GM12878 (cell line): ENCODE measurements at regions not wholly inside any gene's neighbourhood (a gene's known extent, or its start where the extent isn't known, plus 50 kb on each side); places are given as distances from the start of the nearest gene placed in this dataset.

ENCODE experiments used
- ATAC-seq: fragments of 200-7000 bp; cut with Tn5 transposase; 3 replicates; pipeline ENCODE4 v1.9.1; 2020; ENCODE audit warnings: mild to moderate bottlenecking, moderate library complexity
- BruUV-seq: library from RNA; stranded (reverse); fragments of 400-500 nt; replicated peaks from 2 replicates; lab custom pipeline; 2021; lab: Mats Ljungman, UMichigan
- CTCF ChIA-PET: fragments of 300-600 bp; sonication (Branson Sonifier 250); formaldehyde crosslinking; extraction: SDS; loops from one replicate; lab custom pipeline; 2021; ENCODE audit warnings: inconsistent platforms; lab: Yijun Ruan, JAX
- POLR2A ChIA-PET: fragments of 350-600 bp; formaldehyde crosslinking; extraction: SDS; loops from one replicate; lab custom pipeline; 2021; ENCODE audit warnings: inconsistent platforms; lab: Charles Lee
- RAD21 ChIA-PET: fragments of 300-600 bp; sonication (Branson Sonifier 250); formaldehyde crosslinking; loops from one replicate; lab custom pipeline; 2023; ENCODE audit warnings: antibody characterized with exemption; ENCODE audit not compliant: unreplicated experiment; lab: Charles Lee
- SMC1A ChIA-PET: fragments of 300-600 bp; sonication (Branson Sonifier 250); formaldehyde crosslinking; loops from one replicate; lab custom pipeline; 2023; ENCODE audit not compliant: unreplicated experiment, uncharacterized antibody; lab: Charles Lee
- DNase-seq: peaks from one replicate; pipeline ENCODE4 v3.0.0-alpha.2; 2011; ENCODE audit warnings: low read depth, low spot score
- FAIRE-seq: peaks from 3 replicates; lab custom pipeline; 2011; peaks lifted over from hg19 to GRCh38; lab: Jason Lieb, UNC
- H2AFZ ChIP-seq: 2 replicates; pipeline ENCODE4 v1.6.0; 2011; ENCODE audit warnings: low read depth, low read length, control low read depth; ENCODE audit not compliant: control insufficient read depth
- H3K27ac ChIP-seq: 2 replicates; pipeline ENCODE4 v1.5.1; 2011; ENCODE audit warnings: control low read depth; ENCODE audit not compliant: control insufficient read depth, insufficient read depth
- H3K27me3 ChIP-seq, 2 experiments: replicated peaks in 1 of 2; 2 replicates each; pipeline versions ENCODE4 v1.6.0 to v1.6.1; 2011; ENCODE audit warnings: low read length in 1 of 2; ENCODE audit not compliant: control insufficient read depth in 2 of 2, insufficient read depth in 2 of 2
- H3K36me3 ChIP-seq, 2 experiments: 2 replicates each; pipeline ENCODE4 v1.5.1; 2011; ENCODE audit warnings: low read length in 1 of 2; ENCODE audit not compliant: control insufficient read depth in 2 of 2, insufficient read depth in 2 of 2
- H3K4me1 ChIP-seq: 2 replicates; pipeline ENCODE4 v1.6.1; 2011; ENCODE audit warnings: mild to moderate bottlenecking, low read length, moderate library complexity, mixed read lengths; ENCODE audit not compliant: control insufficient read depth, insufficient read depth
- H3K4me2 ChIP-seq: 2 replicates; pipeline ENCODE4 v1.6.0; 2011; ENCODE audit warnings: control low read depth; ENCODE audit not compliant: control insufficient read depth, insufficient read depth
- H3K4me3 ChIP-seq: fragments of 200-600 bp; sonication (generic); 2 replicates; pipeline ENCODE4 v1.5.1; 2016
- H3K79me2 ChIP-seq: 2 replicates; pipeline ENCODE4 v1.6.0; 2011; ENCODE audit warnings: low read length; ENCODE audit not compliant: control insufficient read depth, insufficient read depth
- H3K9ac ChIP-seq: 2 replicates; pipeline ENCODE4 v1.8.0; 2011; ENCODE audit warnings: low read length, control low read depth, mixed read lengths; ENCODE audit not compliant: control insufficient read depth, insufficient read depth
- H3K9me3 ChIP-seq: replicated peaks from 3 replicates; pipeline ENCODE4 v1.5.1; 2011; ENCODE audit warnings: mild to moderate bottlenecking, low read length; ENCODE audit not compliant: control insufficient read depth, insufficient read depth
- H4K20me1 ChIP-seq: 2 replicates; pipeline ENCODE4 v1.6.0; 2011; ENCODE audit not compliant: control insufficient read depth, insufficient read depth
- CEBPB ChIP-seq, 2 experiments: fragments of 150-350 bp in 1 of 2; IDR thresholded peaks; 2 replicates each; pipeline ENCODE4 v1.6.1; 2012 to 2014; ENCODE audit warnings: low read depth in 2 of 2, low read length in 2 of 2, borderline replicate concordance in 1 of 2, inconsistent platforms in 1 of 2
- CHD2 ChIP-seq: IDR thresholded peaks from 2 replicates; pipeline ENCODE4 v1.6.1; 2011; ENCODE audit warnings: low read depth, low read length, improper control_type of control experiment, borderline replicate concordance
- CREB1 ChIP-seq: IDR thresholded peaks from 2 replicates; pipeline ENCODE4 v1.6.1; 2012; ENCODE audit warnings: low read depth, mild to moderate bottlenecking, inconsistent platforms
- CUX1 ChIP-seq: IDR thresholded peaks from 2 replicates; pipeline ENCODE4 v1.6.1; 2012; ENCODE audit warnings: improper control_type of control experiment, low read depth, low read length; ENCODE audit not compliant: insufficient replicate concordance
- ETV6 ChIP-seq, 2 experiments: fragments of 450-650 bp in 1 of 2; IDR thresholded peaks in 1 of 2; conservative IDR thresholded peaks in 1 of 2; 2 replicates each; pipeline ENCODE4 v1.6.1; 2014; ENCODE audit warnings: antibody characterized with exemption in 1 of 2, borderline replicate concordance in 1 of 2, low read depth in 1 of 2, mild to moderate bottlenecking in 1 of 2, moderate library complexity in 1 of 2
- HSF1 ChIP-seq: fragments of 150-350 bp; IDR thresholded peaks from 2 replicates; pipeline ENCODE4 v1.6.1; 2014; ENCODE audit warnings: mild to moderate bottlenecking, low read depth, low read length
- JUND ChIP-seq: IDR thresholded peaks from 2 replicates; pipeline ENCODE4 v1.6.1; 2012; ENCODE audit warnings: low read depth, mild to moderate bottlenecking, low read length, improper control_type of control experiment, moderate library complexity
- PML ChIP-seq: IDR thresholded peaks from 2 replicates; pipeline ENCODE4 v1.6.1; 2012; ENCODE audit warnings: low read length, inconsistent platforms
- POLR2AphosphoS2 ChIP-seq: IDR thresholded peaks from 2 replicates; pipeline ENCODE4 v1.6.1; 2011; ENCODE audit warnings: low read depth, mild to moderate bottlenecking, low read length, improper control_type of control experiment, moderate library complexity
- SKIL ChIP-seq: fragments of 450-650 bp; IDR thresholded peaks from 2 replicates; pipeline ENCODE4 v1.6.1; 2017; ENCODE audit warnings: mild to moderate bottlenecking, low read depth, inconsistent platforms; ENCODE audit not compliant: poor library complexity, severe bottlenecking
- SMAD1 ChIP-seq: fragments of 450-650 bp; IDR thresholded peaks from 2 replicates; pipeline ENCODE4 v1.6.1; 2018; ENCODE audit warnings: mild to moderate bottlenecking, low read depth; ENCODE audit not compliant: partially characterized antibody
- SP1 ChIP-seq: IDR thresholded peaks from one replicate; pipeline ENCODE4 v1.6.1; 2011; ENCODE audit warnings: low read depth, low read length
- STAT1 ChIP-seq: fragments of 450-650 bp; conservative IDR thresholded peaks from 2 replicates; pipeline ENCODE4 v1.6.1; 2014; ENCODE audit warnings: antibody characterized with exemption, mild to moderate bottlenecking
- TAF1 ChIP-seq: IDR thresholded peaks from 2 replicates; pipeline ENCODE4 v1.6.1; 2011; ENCODE audit warnings: mild to moderate bottlenecking, low read depth, low read length, borderline replicate concordance
- ZNF622 ChIP-seq: fragments of 450-650 bp; IDR thresholded peaks from 2 replicates; pipeline ENCODE4 v1.6.1; 2017; ENCODE audit warnings: mild to moderate bottlenecking, inconsistent platforms
- ZZZ3 ChIP-seq: IDR thresholded peaks from 2 replicates; pipeline ENCODE4 v1.6.1; 2011; ENCODE audit warnings: low read depth; ENCODE audit not compliant: control insufficient read depth, insufficient read length
- WGBS: methylation state at CpG from one replicate; pipeline ENCODE4 v1.1.6; 2016; ENCODE audit warnings: low lambda C conversion rate; ENCODE audit not compliant: insufficient replicate concordance, insufficient coverage; ENCODE audit errors: missing lambda C conversion rate; 5-methylcytosine and 5-hydroxymethylcytosine counted together
- in situ Hi-C: fragments of 300-500 bp; cut with MboI; formaldehyde crosslinking; loops from 9 replicates; pipeline ENCODE4 v1.14.3; 2018; ENCODE audit warnings: mixed read lengths
- intact Hi-C: fragments of 100-400 bp; cut with micrococcal nuclease; formaldehyde crosslinking; loops from one replicate; pipeline ENCODE4 v1.14.2; 2022; ENCODE audit not compliant: unreplicated experiment

GRCh38 chr2:147424766-147425165 is 420.1 kb upstream of the ACVR2A start:
- H3K9ac ChIP-seq = no peak overlapping the region
- ChIA-PET SMC1A (no interaction called here), RAD21 (interaction anchor here (0.6 kb wide), 1 partner anchor 99 kb away, joined by 6 read pairs; no protein-coding TSS in a partner anchor), POLR2A (no interaction called here), CTCF (interaction anchor here (1.2 kb wide), 1 partner anchor 93 kb away, joined by 3 read pairs; no protein-coding TSS in a partner anchor)
- no peaks in the 10 kb centered on the region for H3K27me3 ChIP-seq
- no peak for DNase-seq
- ATAC-seq = no peak
- H3K4me1 ChIP-seq = no peaks in the 10 kb centered on the region
- H3K4me2 ChIP-seq = no peak overlapping the region
- H3K9me3 ChIP-seq = no peaks in the 10 kb centered on the region
- H2AFZ ChIP-seq = no peak overlapping the region
- H4K20me1 ChIP-seq = no peaks in the 10 kb centered on the region
- intact Hi-C loops = no loop called here
- 56% methylated on average over 1 of the region's 1 CpG for WGBS
- no peaks in the 10 kb centered on the region for H3K36me3 ChIP-seq
- in situ Hi-C loops = no loop called here
- no peak for FAIRE-seq
- H3K79me2 ChIP-seq = no peaks in the 10 kb centered on the region
- BruUV-seq = no TSS peak
- H3K4me3 ChIP-seq = no peak overlapping the region
- H3K27ac ChIP-seq = no peak overlapping the region
- TF ChIP-seq ZZZ3 (no peak), TAF1 (no peak), SKIL (no peak), SP1 (no peak), CREB1 (no peak), CEBPB (IDR thresholded peaks at IDR 0.05; ENCODE audit: borderline replicate concordance in 1 of 2, low read depth in 2 of 2, low read length in 2 of 2) (no peak), CHD2 (no peak), HSF1 (no peak), ZNF622 (no peak), CUX1 (no peak), PML (no peak), SMAD1 (no peak), JUND (no peak), STAT1 (no peak), POLR2AphosphoS2 (no peak), ETV6 (conservative IDR thresholded peaks at IDR 0.05 in 1 of 2, IDR thresholded peaks at IDR 0.05 in 1 of 2; ENCODE audit: borderline replicate concordance in 1 of 2, low read depth in 1 of 2) (no peak)
